ENCODE measurements at regions not wholly inside any gene's neighbourhood (a gene's known extent, or its start where the extent isn't known, plus 50 kb on each side); places are given as distances from the start of the nearest gene placed in this dataset.

GRCh38 chr4:55242506-55242905 lies 103.5 kb upstream of the SRD5A3 start:
- H3K9me3 Mint-ChIP-seq (ENCODE audit: unreplicated experiment), result peaks cover 11% of the 10 kb centered on the region
- H3K27ac Mint-ChIP-seq (ENCODE audit: unreplicated experiment), result no peak overlapping the region
- no peaks in the 10 kb centered on the region for H3K9me3 ChIP-seq (ENCODE audit: insufficient read depth, low read depth, low read length)
- H3K4me1 ChIP-seq (ENCODE audit: insufficient read depth, low read length), result no peaks in the 10 kb centered on the region
- TF ChIP-seq CTCF (IDR thresholded peaks at IDR 0.05; ENCODE audit: insufficient read depth, low read depth, low read length) (no peak), EZH2 (IDR thresholded peaks at IDR 0.05; ENCODE audit: insufficient read depth, low read length) (no peak)
- no peaks in the 10 kb centered on the region for H3K4me1 Mint-ChIP-seq (ENCODE audit: low read depth, unreplicated experiment)
- FAIRE-seq (no peak), DNase-seq (ENCODE audit: low read depth) (no peak)
- no peak overlapping the region for H3K27ac ChIP-seq (ENCODE audit: low read depth, low read length)
- no peaks in the 10 kb centered on the region for H3K27me3 ChIP-seq (ENCODE audit: insufficient read depth, low read length)
- no peak overlapping the region for H3K4me3 Mint-ChIP-seq (ENCODE audit: unreplicated experiment)
- H3K9ac ChIP-seq (ENCODE audit: low read length), result no peak overlapping the region
- no peak overlapping the region for H2AFZ ChIP-seq (ENCODE audit: low read depth, low read length)
- H3K36me3 Mint-ChIP-seq (ENCODE audit: low read depth, unreplicated experiment), result no peaks in the 10 kb centered on the region
- H3K4me2 ChIP-seq (ENCODE audit: low read length), result no peak overlapping the region
- H3K79me2 ChIP-seq (ENCODE audit: insufficient read depth, low read length), result no peaks in the 10 kb centered on the region
- H4K20me1 ChIP-seq (ENCODE audit: insufficient read depth, low read length), result no peaks in the 10 kb centered on the region
- no peaks in the 10 kb centered on the region for H3K36me3 ChIP-seq (ENCODE audit: insufficient read depth, low read length)
- no peaks in the 10 kb centered on the region for H3K27me3 Mint-ChIP-seq (ENCODE audit: low read depth, unreplicated experiment)
- H3K4me3 ChIP-seq (ENCODE audit: insufficient read depth, low read depth, low read length), result no peak overlapping the region

GRCh38 chr4:55247521-55247920 lies 98.5 kb upstream of the SRD5A3 start:
- no peak overlapping the region for H3K27ac ChIP-seq (ENCODE audit: low read depth, low read length)
- Mint-ChIP-seq H3K27ac (ENCODE audit: unreplicated experiment) (no peak overlapping the region), H3K4me1 (ENCODE audit: low read depth, unreplicated experiment) (no peaks in the 10 kb centered on the region), H3K36me3 (ENCODE audit: low read depth, unreplicated experiment) (no peaks in the 10 kb centered on the region), H3K4me3 (ENCODE audit: unreplicated experiment) (no peak overlapping the region), H3K27me3 (ENCODE audit: low read depth, unreplicated experiment) (no peaks in the 10 kb centered on the region), H3K9me3 (ENCODE audit: unreplicated experiment) (no peaks in the 10 kb centered on the region)
- no peak overlapping the region for H3K4me2 ChIP-seq (ENCODE audit: low read length)
- no peak overlapping the region for H3K9ac ChIP-seq (ENCODE audit: low read length)
- H3K79me2 ChIP-seq (ENCODE audit: insufficient read depth, low read length), result no peaks in the 10 kb centered on the region
- H3K27me3 ChIP-seq (ENCODE audit: insufficient read depth, low read length), result no peaks in the 10 kb centered on the region
- DNase-seq (ENCODE audit: low read depth) (no peak), FAIRE-seq (no peak)
- TF ChIP-seq CTCF (IDR thresholded peaks at IDR 0.05; ENCODE audit: insufficient read depth, low read depth, low read length), result no peak
- TF ChIP-seq EZH2 (IDR thresholded peaks at IDR 0.05; ENCODE audit: insufficient read depth, low read length), result no peak
- H3K9me3 ChIP-seq (ENCODE audit: insufficient read depth, low read depth, low read length), result no peaks in the 10 kb centered on the region
- H3K4me3 ChIP-seq (ENCODE audit: insufficient read depth, low read depth, low read length), result no peak overlapping the region
- no peak overlapping the region for H2AFZ ChIP-seq (ENCODE audit: low read depth, low read length)
- H3K4me1 ChIP-seq (ENCODE audit: insufficient read depth, low read length), result no peaks in the 10 kb centered on the region
- no peaks in the 10 kb centered on the region for H3K36me3 ChIP-seq (ENCODE audit: insufficient read depth, low read length)
- no peaks in the 10 kb centered on the region for H4K20me1 ChIP-seq (ENCODE audit: insufficient read depth, low read length)

- Histone ChIP-seq H3K27me3 (ENCODE audit: insufficient read depth, low read length) (no peaks in the 10 kb centered on the region), H3K36me3 (ENCODE audit: insufficient read depth, low read length) (no peaks in the 10 kb centered on the region), H3K4me1 (ENCODE audit: insufficient read depth, low read length) (no peaks in the 10 kb centered on the region), H4K20me1 (ENCODE audit: insufficient read depth, low read length) (no peaks in the 10 kb centered on the region), H3K9me3 (ENCODE audit: insufficient read depth, low read depth, low read length) (no peaks in the 10 kb centered on the region), H3K9ac (ENCODE audit: low read length) (no peak overlapping the region), H3K79me2 (ENCODE audit: insufficient read depth, low read length) (no peaks in the 10 kb centered on the region), H2AFZ (ENCODE audit: low read depth, low read length) (no peak overlapping the region), H3K4me3 (ENCODE audit: insufficient read depth, low read depth, low read length) (no peak overlapping the region), H3K27ac (ENCODE audit: low read depth, low read length) (no peak overlapping the region), H3K4me2 (ENCODE audit: low read length) (no peak overlapping the region)
- DNase-seq (ENCODE audit: low read depth), result no peak
- FAIRE-seq, result no peak
- Mint-ChIP-seq H3K4me3 (ENCODE audit: unreplicated experiment) (no peak overlapping the region), H3K9me3 (ENCODE audit: unreplicated experiment) (no peaks in the 10 kb centered on the region), H3K27ac (ENCODE audit: unreplicated experiment) (no peak overlapping the region), H3K36me3 (ENCODE audit: low read depth, unreplicated experiment) (no peaks in the 10 kb centered on the region), H3K4me1 (ENCODE audit: low read depth, unreplicated experiment) (peaks cover 2% of the 10 kb centered on the region), H3K27me3 (ENCODE audit: low read depth, unreplicated experiment) (no peaks in the 10 kb centered on the region)
- TF ChIP-seq EZH2 (IDR thresholded peaks at IDR 0.05; ENCODE audit: insufficient read depth, low read length), result no peak
- TF ChIP-seq CTCF (IDR thresholded peaks at IDR 0.05; ENCODE audit: insufficient read depth, low read depth, low read length), result no peak
Measured at GRCh38 chr4:55248756-55249155, 97.3 kb upstream of the SRD5A3 start.

Measured in astrocyte (in vitro differentiated cells and primary cell).